Astrocyte (in vitro differentiated cells and primary cell): ENCODE measurements at regions not wholly inside any gene's neighbourhood (a gene's known extent, or its start where the extent isn't known, plus 50 kb on each side); places are given as distances from the start of the nearest gene placed in this dataset.

Experiments used
- DNase-seq: peaks from one replicate; pipeline ENCODE4 v3.0.0-alpha.2; 2010; ENCODE audit warnings: low read depth
- FAIRE-seq: peaks from 2 replicates; lab custom pipeline; 2011; peaks lifted over from hg19 to GRCh38; lab: Jason Lieb, UNC
- H2AFZ ChIP-seq: 2 replicates; pipeline ENCODE4 v1.6.0; 2012; ENCODE audit warnings: low read depth, low read length, inconsistent platforms
- H3K27ac ChIP-seq: 2 replicates; pipeline ENCODE4 v1.5.1; 2011; ENCODE audit warnings: low read depth, low read length, inconsistent platforms
- H3K27me3 ChIP-seq: 2 replicates; pipeline ENCODE4 v1.6.0; 2011; ENCODE audit warnings: low read length, inconsistent platforms; ENCODE audit not compliant: insufficient read depth
- H3K36me3 ChIP-seq: 2 replicates; pipeline ENCODE4 v1.5.1; 2011; ENCODE audit warnings: low read length, inconsistent platforms; ENCODE audit not compliant: insufficient read depth
- H3K4me1 ChIP-seq: 2 replicates; pipeline ENCODE4 v1.5.1; 2011; ENCODE audit warnings: low read length, inconsistent platforms; ENCODE audit not compliant: insufficient read depth
- H3K4me2 ChIP-seq: 2 replicates; pipeline ENCODE4 v1.6.0; 2012; ENCODE audit warnings: low read length, inconsistent platforms
- H3K4me3 ChIP-seq: 2 replicates; pipeline ENCODE4 v1.5.1; 2011; ENCODE audit warnings: low read depth, mild to moderate bottlenecking, low read length, inconsistent platforms; ENCODE audit not compliant: insufficient read depth
- H3K79me2 ChIP-seq: 2 replicates; pipeline ENCODE4 v1.6.0; 2012; ENCODE audit warnings: mild to moderate bottlenecking, low read length, inconsistent platforms; ENCODE audit not compliant: insufficient read depth
- H3K9ac ChIP-seq: 2 replicates; pipeline ENCODE4 v1.6.0; 2012; ENCODE audit warnings: mild to moderate bottlenecking, low read length, inconsistent platforms
- H3K9me3 ChIP-seq: 2 replicates; pipeline ENCODE4 v1.5.1; 2012; ENCODE audit warnings: low read depth, mild to moderate bottlenecking, low read length, inconsistent platforms; ENCODE audit not compliant: insufficient read depth
- H4K20me1 ChIP-seq: 2 replicates; pipeline ENCODE4 v1.6.0; 2012; ENCODE audit warnings: low read length, inconsistent platforms; ENCODE audit not compliant: insufficient read depth
- H3K27ac Mint-ChIP-seq: one replicate; pipeline ENCODE4 v1.8.0; 2021; ENCODE audit warnings: mild to moderate bottlenecking, mixed read lengths; ENCODE audit not compliant: unreplicated experiment
- H3K27me3 Mint-ChIP-seq: one replicate; pipeline ENCODE4 v1.8.0; 2021; ENCODE audit warnings: low read depth, mixed read lengths; ENCODE audit not compliant: unreplicated experiment
- H3K36me3 Mint-ChIP-seq: one replicate; pipeline ENCODE4 v1.8.0; 2021; ENCODE audit warnings: low read depth, mixed read lengths; ENCODE audit not compliant: unreplicated experiment
- H3K4me1 Mint-ChIP-seq: one replicate; pipeline ENCODE4 v1.8.0; 2021; ENCODE audit warnings: low read depth, mixed read lengths; ENCODE audit not compliant: unreplicated experiment
- H3K4me3 Mint-ChIP-seq: one replicate; pipeline ENCODE4 v1.8.0; 2021; ENCODE audit warnings: mild to moderate bottlenecking, moderate library complexity, mixed read lengths; ENCODE audit not compliant: unreplicated experiment
- H3K9me3 Mint-ChIP-seq: one replicate; pipeline ENCODE4 v1.8.0; 2021; ENCODE audit warnings: mild to moderate bottlenecking, mixed read lengths; ENCODE audit not compliant: unreplicated experiment
- EZH2 ChIP-seq: IDR thresholded peaks from 2 replicates; pipeline ENCODE4 v1.6.1; 2012; ENCODE audit warnings: mild to moderate bottlenecking, low read length, inconsistent platforms; ENCODE audit not compliant: insufficient read depth
- TF ChIP-seq, protein P1 (sequence below): IDR thresholded peaks from 2 replicates; pipeline ENCODE4 v1.5.1; 2011; ENCODE audit warnings: low read depth, mild to moderate bottlenecking, inconsistent platforms, low read length, moderate library complexity; ENCODE audit not compliant: insufficient read depth

DNA sequence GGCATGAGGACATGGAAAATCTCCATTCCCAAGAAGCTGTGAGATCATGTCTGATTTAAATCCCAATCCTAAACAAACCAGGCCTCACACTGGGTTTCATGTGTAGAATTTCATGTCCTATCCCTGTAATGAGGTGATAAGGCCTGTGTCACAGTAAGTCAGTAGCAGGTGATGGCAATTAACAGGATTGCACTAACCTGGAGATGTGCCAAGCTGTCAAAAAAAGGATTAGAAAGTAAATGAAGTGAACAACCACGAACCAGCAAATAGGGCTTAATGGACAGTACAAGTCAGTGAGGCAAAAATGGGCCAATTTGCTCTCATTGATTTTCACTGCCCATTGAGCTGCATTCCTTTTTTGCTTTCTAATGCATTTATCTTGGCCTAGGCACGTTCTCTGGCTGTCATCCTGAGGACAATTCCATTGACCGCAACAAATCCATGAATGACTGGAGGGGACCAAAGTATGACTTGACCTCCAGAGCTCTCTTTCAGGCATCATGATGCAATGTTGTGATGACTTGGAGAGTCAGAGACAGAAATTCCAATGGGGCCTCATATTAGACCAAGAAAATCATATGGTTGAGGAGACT lies 673.6 kb upstream of the ADGRL2 start:
- Histone ChIP-seq H3K27ac (no peak overlapping the region), H3K9ac (no peak overlapping the region), H3K79me2 (no peaks in the 10 kb centered on the region), H3K27me3 (no peaks in the 10 kb centered on the region), H3K4me3 (no peak overlapping the region), H3K9me3 (no peaks in the 10 kb centered on the region), H2AFZ (no peak overlapping the region), H3K4me2 (no peak overlapping the region), H3K36me3 (no peaks in the 10 kb centered on the region), H3K4me1 (no peaks in the 10 kb centered on the region), H4K20me1 (no peaks in the 10 kb centered on the region)
- no peaks in the 10 kb centered on the region for H3K9me3 Mint-ChIP-seq
- no peak overlapping the region for H3K4me3 Mint-ChIP-seq
- TF ChIP-seq EZH2, result no peak
- TF ChIP-seq, protein P1, sequence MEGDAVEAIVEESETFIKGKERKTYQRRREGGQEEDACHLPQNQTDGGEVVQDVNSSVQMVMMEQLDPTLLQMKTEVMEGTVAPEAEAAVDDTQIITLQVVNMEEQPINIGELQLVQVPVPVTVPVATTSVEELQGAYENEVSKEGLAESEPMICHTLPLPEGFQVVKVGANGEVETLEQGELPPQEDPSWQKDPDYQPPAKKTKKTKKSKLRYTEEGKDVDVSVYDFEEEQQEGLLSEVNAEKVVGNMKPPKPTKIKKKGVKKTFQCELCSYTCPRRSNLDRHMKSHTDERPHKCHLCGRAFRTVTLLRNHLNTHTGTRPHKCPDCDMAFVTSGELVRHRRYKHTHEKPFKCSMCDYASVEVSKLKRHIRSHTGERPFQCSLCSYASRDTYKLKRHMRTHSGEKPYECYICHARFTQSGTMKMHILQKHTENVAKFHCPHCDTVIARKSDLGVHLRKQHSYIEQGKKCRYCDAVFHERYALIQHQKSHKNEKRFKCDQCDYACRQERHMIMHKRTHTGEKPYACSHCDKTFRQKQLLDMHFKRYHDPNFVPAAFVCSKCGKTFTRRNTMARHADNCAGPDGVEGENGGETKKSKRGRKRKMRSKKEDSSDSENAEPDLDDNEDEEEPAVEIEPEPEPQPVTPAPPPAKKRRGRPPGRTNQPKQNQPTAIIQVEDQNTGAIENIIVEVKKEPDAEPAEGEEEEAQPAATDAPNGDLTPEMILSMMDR, result no peak
- no peak overlapping the region for H3K27ac Mint-ChIP-seq
- DNase-seq (peak; percentile 22), FAIRE-seq (no peak)
- H3K27me3 Mint-ChIP-seq, result no peaks in the 10 kb centered on the region
- H3K4me1 Mint-ChIP-seq, result peaks cover 1% of the 10 kb centered on the region
- no peaks in the 10 kb centered on the region for H3K36me3 Mint-ChIP-seq

DNA sequence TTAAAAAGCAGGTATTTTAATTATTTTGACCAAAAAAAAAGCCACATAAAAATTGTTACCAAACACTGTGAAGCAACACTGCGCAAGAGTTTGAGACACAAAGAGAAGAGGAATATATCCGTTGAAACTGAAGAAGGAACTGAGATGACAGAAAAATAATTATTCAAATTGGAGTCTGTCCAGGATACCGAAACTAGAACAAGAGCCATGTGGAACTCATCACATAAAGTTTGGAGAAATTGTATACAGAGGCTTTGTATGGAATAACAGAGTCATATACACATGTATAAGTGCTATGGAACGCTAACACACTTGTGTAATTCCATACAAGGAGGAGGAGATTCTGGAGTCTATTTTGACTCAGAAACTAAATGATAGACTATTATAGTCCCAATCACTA lies 675.1 kb upstream of the ADGRL2 start:
- Histone ChIP-seq H4K20me1 (no peaks in the 10 kb centered on the region), H3K9ac (no peak overlapping the region), H3K79me2 (no peaks in the 10 kb centered on the region), H3K27me3 (no peaks in the 10 kb centered on the region), H3K36me3 (no peaks in the 10 kb centered on the region), H3K4me2 (no peak overlapping the region), H3K4me3 (no peak overlapping the region), H3K27ac (no peak overlapping the region), H3K4me1 (no peaks in the 10 kb centered on the region), H2AFZ (no peak overlapping the region), H3K9me3 (no peaks in the 10 kb centered on the region)
- Mint-ChIP-seq H3K4me3 (no peak overlapping the region), H3K27ac (no peak overlapping the region), H3K27me3 (no peaks in the 10 kb centered on the region), H3K9me3 (no peaks in the 10 kb centered on the region), H3K4me1 (peaks cover 1% of the 10 kb centered on the region), H3K36me3 (no peaks in the 10 kb centered on the region)
- DNase-seq (no peak), FAIRE-seq (no peak)
- TF ChIP-seq, protein P1, result no peak
- no peak for TF ChIP-seq EZH2

DNA sequence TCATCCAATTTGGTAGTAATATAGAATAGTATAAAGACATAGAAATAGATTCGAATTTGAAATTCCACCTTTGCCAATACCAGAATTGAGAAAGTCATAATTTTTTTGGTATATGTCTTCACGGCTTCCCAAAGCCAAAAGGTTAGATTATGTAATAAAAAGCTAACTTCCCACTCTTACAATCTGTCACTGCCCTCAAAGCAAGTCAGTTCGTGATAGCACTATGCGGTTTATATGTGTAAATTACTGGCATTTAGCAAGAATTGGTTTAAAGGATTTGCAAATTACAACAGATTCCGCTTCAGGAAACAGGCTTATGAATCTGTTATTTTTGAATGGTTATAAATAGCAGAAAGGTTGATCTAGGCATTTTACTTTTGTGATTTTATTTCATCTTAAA lies 679.4 kb upstream of the ADGRL2 start:
- DNase-seq, result no peak
- H3K36me3 ChIP-seq, result no peaks in the 10 kb centered on the region
- Mint-ChIP-seq H3K36me3 (no peaks in the 10 kb centered on the region), H3K9me3 (no peaks in the 10 kb centered on the region), H3K27ac (no peak overlapping the region), H3K4me1 (no peaks in the 10 kb centered on the region), H3K27me3 (no peaks in the 10 kb centered on the region), H3K4me3 (no peak overlapping the region)
- no peak for FAIRE-seq
- H2AFZ ChIP-seq, result no peak overlapping the region
- no peaks in the 10 kb centered on the region for H3K79me2 ChIP-seq
- H3K4me2 ChIP-seq, result no peak overlapping the region
- no peak overlapping the region for H3K27ac ChIP-seq
- no peaks in the 10 kb centered on the region for H4K20me1 ChIP-seq
- H3K9ac ChIP-seq, result no peak overlapping the region
- H3K4me1 ChIP-seq, result no peaks in the 10 kb centered on the region
- H3K9me3 ChIP-seq, result no peaks in the 10 kb centered on the region
- H3K27me3 ChIP-seq, result no peaks in the 10 kb centered on the region
- TF ChIP-seq EZH2, result no peak
- TF ChIP-seq, protein P1, result no peak
- H3K4me3 ChIP-seq, result no peak overlapping the region
